SH-SY5Y (cell line): ENCODE measurements at regions not wholly inside any gene's neighbourhood (a gene's known extent, or its start where the extent isn't known, plus 50 kb on each side); places are given as distances from the start of the nearest gene placed in this dataset.

Experiments
- GATA2 ChIP-seq: IDR thresholded peaks from 2 replicates; pipeline ENCODE4 v1.6.1; 2011; ENCODE audit warnings: mild to moderate bottlenecking, low read depth, low read length
- GATA3 ChIP-seq: IDR thresholded peaks from 2 replicates; pipeline ENCODE4 v1.6.1; 2011; ENCODE audit warnings: low read depth, mild to moderate bottlenecking, low read length, moderate library complexity

DNA sequence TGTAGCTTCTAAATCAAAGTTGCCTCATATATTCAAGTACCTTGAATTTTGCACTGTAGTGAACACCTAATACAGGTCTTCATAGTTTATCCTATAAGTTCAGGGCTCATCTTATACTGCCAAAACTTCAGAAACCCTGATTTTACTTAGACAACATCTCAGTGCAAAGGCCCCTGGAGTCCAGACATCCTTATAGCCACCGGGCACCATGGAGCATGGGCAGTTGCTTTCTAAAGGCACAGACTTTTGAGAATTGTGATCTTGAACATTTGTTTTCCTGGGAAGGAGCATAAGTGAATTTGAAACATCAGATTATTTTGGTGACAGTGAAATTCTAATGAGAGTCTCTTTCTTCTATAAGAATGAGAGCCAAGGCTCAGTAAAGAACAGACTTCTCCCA lies 292.3 kb downstream of the CYRIA start:
- TF ChIP-seq GATA2 (no peak), GATA3 (no peak)

DNA sequence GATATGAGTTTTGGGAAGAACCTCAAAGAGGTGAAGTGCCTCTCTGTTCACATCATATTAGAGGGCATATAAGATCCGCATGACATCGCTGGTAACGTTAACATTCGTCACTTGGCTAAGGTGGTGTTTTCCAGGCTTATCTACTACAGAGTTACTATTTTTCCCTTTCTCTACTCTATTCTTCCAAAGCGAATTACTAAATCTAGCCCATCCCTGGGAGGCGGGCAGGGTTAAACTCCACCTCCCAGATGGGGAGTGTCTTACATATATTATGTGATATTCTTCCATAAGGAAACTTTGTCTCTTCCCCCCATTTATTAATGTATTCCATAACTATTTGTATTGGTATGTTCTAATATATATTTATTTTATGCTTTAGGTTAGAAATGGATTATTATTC lies 293.9 kb downstream of the CYRIA start:
- TF ChIP-seq GATA3 (no peak), GATA2 (no peak)

DNA sequence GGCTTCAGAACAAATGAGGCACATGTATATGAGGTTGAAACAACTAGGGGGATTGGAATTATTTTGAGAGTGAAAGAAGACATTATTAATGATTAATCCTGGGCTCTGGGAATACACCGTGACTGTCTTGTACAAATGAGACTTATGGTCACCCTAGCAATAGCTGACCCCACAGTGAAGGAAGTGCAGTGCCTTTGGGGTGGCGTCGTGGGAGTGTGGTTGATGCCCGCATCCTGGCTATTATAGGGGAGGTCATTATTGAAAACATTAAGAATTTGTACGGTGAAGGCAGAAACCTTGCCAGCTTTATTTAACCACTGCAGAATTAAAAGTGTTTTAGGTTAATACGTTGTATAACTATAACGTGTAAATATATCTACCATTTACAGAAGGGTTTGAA lies 296.7 kb downstream of the CYRIA start:
- no peak for TF ChIP-seq GATA3
- no peak for TF ChIP-seq GATA2

DNA sequence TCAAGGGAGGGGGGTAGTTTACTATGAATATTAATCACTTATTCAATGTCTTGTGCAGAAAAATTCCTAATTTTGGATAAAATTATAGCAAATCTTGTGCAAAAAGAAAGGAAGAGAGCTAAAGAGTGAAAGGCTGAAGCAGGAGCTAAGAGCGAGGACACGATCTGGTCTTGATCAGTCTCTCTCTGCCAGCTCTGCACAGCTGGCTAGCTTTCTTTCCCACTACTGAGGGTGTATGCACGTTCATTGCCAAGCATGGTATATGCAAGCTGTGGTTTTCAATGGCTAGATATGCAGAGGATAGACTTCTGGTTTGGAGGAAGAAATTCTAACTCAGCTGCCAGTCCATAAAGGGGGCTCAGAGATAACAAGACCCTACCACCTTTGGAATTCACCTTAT lies 297.3 kb downstream of the CYRIA start:
- no peak for TF ChIP-seq GATA3
- no peak for TF ChIP-seq GATA2

DNA sequence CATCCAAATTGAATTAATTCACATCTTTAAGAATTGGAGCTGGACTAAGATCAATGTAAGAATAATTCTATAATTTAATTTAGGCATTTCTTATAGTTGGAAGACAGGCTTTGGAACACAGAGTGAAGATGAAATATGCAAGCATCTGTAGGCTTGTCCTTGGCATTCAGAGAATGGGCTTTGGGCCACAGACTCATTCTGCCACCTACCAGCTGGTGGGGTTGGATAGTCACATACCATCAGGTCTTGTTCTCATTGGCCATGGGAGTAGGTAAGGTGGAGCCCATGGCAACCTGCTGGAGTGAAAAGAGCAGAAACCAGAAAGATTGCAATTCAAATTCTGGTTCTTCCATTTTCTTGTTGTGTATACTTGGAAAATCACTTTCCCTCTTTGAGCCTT lies 300.3 kb downstream of the CYRIA start:
- TF ChIP-seq GATA2 (no peak), GATA3 (no peak)

DNA sequence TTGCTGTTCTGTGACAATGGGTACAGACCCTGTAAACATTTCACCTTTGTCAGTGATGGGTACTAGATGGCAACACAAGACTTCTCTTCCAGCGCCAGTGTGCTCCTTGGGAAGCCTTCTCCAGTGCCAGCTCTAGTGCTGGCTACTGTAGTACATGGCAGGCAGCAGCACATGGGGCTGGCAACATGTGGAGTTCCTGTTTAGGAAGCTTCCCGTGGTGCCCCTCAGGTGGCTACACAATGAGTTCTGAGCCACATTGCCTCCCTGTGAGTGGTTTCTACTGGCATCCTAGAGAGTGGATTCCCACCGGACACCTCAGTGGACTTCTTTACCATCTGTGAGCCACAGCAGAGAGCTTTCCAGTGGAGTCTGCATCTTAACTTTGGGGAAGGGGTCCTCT lies 302.1 kb downstream of the CYRIA start:
- TF ChIP-seq GATA2 (no peak), GATA3 (no peak)

DNA sequence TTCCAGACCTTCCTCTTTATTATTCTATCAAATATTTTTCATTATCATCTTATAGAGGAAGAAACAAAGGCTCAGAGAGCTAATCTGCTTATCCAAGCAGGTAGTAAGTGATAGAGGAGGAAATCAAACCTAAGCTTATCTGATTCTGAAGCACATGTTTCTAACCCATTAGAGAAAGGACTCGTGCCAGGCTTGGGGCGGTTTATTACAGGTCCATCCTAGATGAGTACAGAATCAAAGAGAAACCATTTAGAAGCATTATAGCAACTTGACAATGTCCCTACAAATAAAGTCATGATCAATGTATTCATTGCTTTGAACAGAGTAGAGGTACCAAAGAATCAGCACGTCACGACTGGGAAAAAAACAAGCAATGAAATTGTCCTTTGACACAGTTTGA lies 303.0 kb downstream of the CYRIA start:
- no peak for TF ChIP-seq GATA3
- TF ChIP-seq GATA2 = no peak

DNA sequence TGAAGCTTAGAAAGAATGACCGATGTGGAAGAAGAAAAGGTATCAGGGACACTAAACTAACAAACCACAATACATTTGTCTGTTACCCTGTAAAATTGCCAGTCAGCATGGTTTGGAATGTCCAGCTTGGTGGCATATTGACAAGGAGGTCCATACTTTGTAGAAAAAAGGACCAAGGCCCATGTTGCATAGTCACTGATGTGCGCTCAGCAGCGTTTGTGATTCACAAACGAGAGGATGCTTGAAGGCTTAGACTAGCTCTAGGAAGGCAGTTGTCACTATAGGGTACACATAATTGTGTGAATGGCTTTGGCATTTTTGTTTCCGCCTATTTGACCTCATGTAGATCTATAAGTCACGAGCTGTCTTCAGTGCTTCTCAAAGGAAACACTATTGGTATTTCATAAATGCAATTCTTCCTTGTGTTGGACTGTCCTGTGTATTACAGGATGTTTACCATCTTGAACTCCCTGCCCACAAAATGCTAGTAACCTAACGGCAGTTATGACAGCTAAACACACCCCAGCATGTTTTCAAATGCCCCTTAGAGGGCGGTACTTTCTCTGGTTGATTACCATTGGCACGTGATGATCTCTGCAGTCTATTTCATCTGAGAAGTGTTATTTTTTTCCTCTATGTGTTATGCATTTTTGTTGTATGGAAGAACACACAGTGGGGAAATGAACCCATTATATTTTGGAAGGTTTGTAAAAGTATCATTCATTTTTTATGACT lies 304.2 kb downstream of the CYRIA start:
- TF ChIP-seq GATA2 (no peak), GATA3 (no peak)

DNA sequence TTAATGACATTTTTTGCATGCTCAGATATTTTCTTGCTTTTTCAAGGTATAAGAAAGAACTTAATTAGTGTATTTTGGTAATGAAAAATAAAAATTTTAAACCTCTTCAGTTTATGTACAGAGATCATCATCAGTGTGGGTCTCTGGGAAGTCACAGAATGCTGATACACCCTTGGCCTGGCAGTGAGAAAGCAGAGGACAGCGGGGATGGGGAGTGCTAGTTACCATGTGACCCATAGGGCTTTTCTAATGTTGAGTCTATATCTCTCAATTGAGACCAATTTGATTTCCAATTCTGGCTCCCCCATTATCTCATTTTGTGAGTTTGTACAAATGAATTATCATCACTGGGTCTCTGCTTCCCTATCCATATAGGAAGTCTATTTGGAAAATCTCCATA lies 305.7 kb downstream of the CYRIA start:
- TF ChIP-seq GATA2 (no peak), GATA3 (no peak)

DNA sequence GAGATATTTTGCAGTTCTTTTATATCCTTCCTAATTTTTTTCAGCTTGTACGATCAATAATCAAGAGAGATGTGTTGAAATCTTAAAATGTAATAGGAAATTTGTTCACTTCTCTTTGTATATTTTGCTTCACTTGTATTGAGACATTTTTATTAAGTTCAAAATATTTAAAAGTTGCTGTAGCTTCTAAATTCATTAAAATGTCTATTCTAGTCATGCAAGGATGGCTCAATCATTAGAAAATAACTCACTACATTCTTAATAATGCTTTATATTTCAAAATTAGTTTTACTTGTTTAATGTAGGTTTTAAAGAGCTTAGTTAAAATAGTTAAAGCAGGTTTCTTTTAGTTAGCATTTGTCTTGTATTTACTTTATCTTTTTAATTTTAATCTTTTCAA lies 308.4 kb downstream of the CYRIA start:
- no peak for TF ChIP-seq GATA3
- TF ChIP-seq GATA2 = no peak

DNA sequence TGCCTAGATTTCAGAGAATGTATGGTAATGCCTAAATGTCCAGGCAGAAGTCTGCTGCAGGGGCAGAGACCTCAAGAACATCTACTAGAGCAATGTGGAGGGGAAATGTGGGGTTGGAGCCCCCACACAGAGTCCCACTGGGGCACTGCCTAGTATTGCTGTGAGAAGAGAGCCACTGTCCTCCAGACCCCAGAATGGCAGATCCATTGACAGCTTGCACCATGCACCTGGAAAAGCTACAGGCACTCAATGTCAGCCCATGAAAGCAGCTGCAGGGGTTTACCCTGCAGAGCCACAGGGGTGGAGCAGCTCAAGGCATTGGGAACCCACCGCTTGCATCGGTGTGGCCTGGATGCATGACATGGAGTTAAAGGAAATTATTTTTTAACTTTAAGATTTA lies 314.1 kb downstream of the CYRIA start:
- TF ChIP-seq GATA3 (no peak), GATA2 (no peak)

DNA sequence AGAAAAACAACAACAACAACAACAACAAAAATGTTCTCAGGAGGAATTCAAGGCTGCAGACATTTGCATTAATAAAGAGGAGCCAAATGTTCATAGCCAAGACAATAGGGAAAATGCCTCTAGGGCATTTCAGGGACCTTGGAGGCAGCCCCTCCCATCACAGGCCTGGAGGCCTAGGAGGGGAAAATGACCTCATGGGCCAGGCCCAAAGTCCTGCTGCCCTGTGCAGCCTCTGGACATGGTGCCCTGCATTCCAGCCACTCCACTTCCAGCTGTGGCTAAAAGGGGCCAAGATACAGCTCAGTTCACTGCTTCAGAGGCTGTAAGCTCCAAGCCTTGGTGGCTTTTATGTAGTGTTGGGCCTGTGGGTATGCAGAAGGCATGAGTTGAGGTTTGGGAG lies 314.5 kb downstream of the CYRIA start:
- TF ChIP-seq GATA2 (no peak), GATA3 (no peak)

DNA sequence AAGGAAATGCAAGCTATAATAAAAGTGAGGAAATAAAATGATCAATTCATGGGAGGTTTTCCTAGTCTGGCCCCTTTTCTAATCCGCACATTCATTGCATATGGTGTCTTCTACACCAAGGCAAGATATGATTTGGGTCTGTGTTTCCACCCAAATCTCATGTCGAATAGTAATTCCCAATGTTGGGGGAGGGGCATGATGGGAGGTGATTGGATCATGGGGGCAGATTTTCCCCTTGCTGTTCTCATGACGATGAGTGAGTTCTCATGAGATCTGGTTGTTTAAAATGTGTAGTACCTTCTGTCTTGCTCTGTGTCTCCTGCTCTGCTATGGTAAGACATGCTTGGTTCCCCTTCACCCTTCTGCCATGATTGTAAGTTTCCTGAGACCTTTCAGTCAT lies 315.4 kb downstream of the CYRIA start:
- no peak for TF ChIP-seq GATA3
- TF ChIP-seq GATA2 = no peak

DNA sequence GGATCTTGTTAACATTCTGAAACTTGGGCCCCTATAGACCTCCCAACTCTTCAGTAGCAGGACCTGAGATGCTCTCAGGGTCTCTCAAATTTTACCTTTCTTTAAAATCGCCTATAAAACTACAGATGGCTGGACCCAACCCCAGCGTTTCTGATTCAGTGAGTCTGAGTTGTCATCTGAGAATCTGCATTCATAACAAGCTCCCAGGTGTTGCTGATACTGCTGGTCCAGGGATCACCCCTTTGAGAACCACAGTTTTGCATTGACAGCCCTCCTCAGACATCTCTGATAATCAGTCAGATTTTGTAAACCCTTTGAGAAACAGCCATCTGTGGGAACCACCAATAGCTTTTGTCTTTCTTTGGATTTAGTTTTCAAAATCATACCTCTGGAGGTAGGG lies 315.8 kb downstream of the CYRIA start:
- TF ChIP-seq GATA3 (no peak), GATA2 (no peak)

DNA sequence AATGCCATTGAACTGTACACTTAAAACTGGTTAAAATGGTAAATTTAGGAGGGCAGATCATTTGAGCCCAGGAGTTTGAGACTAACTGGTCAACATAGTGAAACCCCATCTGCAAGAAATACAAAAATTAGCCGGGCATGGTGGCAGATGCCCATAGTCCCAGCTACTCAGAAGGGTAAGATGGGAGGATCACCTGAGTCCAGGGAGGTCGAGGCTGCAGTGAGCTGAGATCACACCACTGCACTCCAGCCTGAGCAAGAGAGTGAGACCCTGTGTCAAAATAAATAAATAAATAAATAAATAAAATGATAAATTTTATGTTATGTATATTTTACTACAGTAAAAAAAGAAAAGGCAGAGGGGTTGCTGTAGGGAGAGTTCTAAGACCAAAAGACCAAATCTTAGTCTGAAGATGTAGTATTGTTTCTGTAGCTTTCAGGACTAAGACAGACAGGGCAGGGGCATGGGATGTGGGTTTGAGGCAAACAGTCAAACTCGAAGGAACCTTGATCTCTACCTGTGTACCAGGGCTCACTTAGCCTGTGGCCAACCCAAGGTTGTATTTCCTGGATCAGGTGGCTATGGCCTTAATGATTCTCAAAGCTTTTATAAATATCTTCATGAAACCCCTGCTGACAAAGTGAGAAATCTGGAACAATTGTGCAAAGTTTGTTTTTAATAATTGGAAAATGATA lies 316.7 kb downstream of the CYRIA start:
- TF ChIP-seq GATA2 (no peak), GATA3 (no peak)
